Peyer's patch (tissue), 4 donors: ENCODE measurements at regions not wholly inside any gene's neighbourhood (a gene's known extent, or its start where the extent isn't known, plus 50 kb on each side); places are given as distances from the start of the nearest gene placed in this dataset.

ENCODE experiments used
- POLR2A ChIP-seq, 2 donors: fragments of 450-650 bp; IDR thresholded peaks; one replicate each; pipeline ENCODE4 v1.5.1; 2017; ENCODE audit warnings: antibody characterized with exemption in 2 of 2, mild to moderate bottlenecking in 2 of 2, moderate library complexity in 2 of 2
- TF ChIP-seq, protein P1 (sequence below), 6 experiments: fragments of 450-650 bp in 4 of 6; fragments of 200-600 bp in 2 of 6; sonication (generic) in 1 of 6; IDR thresholded peaks; one replicate each; pipeline ENCODE4 v1.5.1; 2017 to 2019; ENCODE audit warnings: antibody characterized with exemption in 6 of 6, mild to moderate bottlenecking in 3 of 6, moderate library complexity in 1 of 6

- TF ChIP-seq, protein P1, sequence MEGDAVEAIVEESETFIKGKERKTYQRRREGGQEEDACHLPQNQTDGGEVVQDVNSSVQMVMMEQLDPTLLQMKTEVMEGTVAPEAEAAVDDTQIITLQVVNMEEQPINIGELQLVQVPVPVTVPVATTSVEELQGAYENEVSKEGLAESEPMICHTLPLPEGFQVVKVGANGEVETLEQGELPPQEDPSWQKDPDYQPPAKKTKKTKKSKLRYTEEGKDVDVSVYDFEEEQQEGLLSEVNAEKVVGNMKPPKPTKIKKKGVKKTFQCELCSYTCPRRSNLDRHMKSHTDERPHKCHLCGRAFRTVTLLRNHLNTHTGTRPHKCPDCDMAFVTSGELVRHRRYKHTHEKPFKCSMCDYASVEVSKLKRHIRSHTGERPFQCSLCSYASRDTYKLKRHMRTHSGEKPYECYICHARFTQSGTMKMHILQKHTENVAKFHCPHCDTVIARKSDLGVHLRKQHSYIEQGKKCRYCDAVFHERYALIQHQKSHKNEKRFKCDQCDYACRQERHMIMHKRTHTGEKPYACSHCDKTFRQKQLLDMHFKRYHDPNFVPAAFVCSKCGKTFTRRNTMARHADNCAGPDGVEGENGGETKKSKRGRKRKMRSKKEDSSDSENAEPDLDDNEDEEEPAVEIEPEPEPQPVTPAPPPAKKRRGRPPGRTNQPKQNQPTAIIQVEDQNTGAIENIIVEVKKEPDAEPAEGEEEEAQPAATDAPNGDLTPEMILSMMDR (IDR thresholded peaks at IDR 0.05): no peak
- TF ChIP-seq POLR2A (IDR thresholded peaks at IDR 0.05): no peak
Observed at GRCh38 chr2:207317378-207317984, 151.7 kb upstream of the KLF7 start.
